K562 (cell line): ENCODE measurements at regions not wholly inside any gene's neighbourhood (a gene's known extent, or its start where the extent isn't known, plus 50 kb on each side); places are given as distances from the start of the nearest gene placed in this dataset.

Experiments used
- ETV1 ChIP-seq: fragments of 450-650 bp; conservative IDR thresholded peaks from 2 replicates; pipeline ENCODE4 v1.6.1; 2016; ENCODE audit warnings: missing genetic modification characterization, control low read depth, low read depth, missing compliant biosample characterization
- FIP1L1 ChIP-seq: fragments of 200-400 bp; formaldehyde crosslinking; IDR thresholded peaks from 2 replicates; pipeline ENCODE4 v1.6.1; 2018; ENCODE audit warnings: mild to moderate bottlenecking, low read depth, low read length; ENCODE audit not compliant: poor library complexity, severe bottlenecking
- GTF2F1 ChIP-seq: IDR thresholded peaks from 2 replicates; pipeline ENCODE4 v1.6.1; 2011; ENCODE audit warnings: low read depth, low read length, improper control_type of control experiment
- HCFC1 ChIP-seq: IDR thresholded peaks from 2 replicates; pipeline ENCODE4 v1.6.1; 2012; ENCODE audit warnings: low read depth, low read length, improper control_type of control experiment
- KLF6 ChIP-seq: fragments of 250-450 bp; sonication (Bioruptor Pico); IDR thresholded peaks from 2 replicates; pipeline ENCODE4 v1.4.0; 2020; ENCODE audit warnings: mild to moderate bottlenecking, moderate library complexity, borderline replicate concordance
- NCOA4 ChIP-seq: fragments of 450-650 bp; IDR thresholded peaks from 2 replicates; pipeline ENCODE4 v1.6.1; 2018; ENCODE audit warnings: mild to moderate bottlenecking; ENCODE audit not compliant: partially characterized antibody
- POLR2AphosphoS5 ChIP-seq: IDR thresholded peaks from 2 replicates; pipeline ENCODE4 v1.6.1; 2011; ENCODE audit warnings: mild to moderate bottlenecking, low read depth, low read length, moderate library complexity; ENCODE audit not compliant: control insufficient read depth, insufficient read depth
- POLR2G ChIP-seq: fragments of 200-400 bp; formaldehyde crosslinking; IDR thresholded peaks from 2 replicates; pipeline ENCODE4 v1.6.1; 2017; ENCODE audit warnings: low read depth, mild to moderate bottlenecking, antibody characterized with exemption, low read length, moderate library complexity
- SAFB ChIP-seq: fragments of 200-400 bp; formaldehyde crosslinking; IDR thresholded peaks from 2 replicates; pipeline ENCODE4 v1.6.1; 2017; ENCODE audit warnings: low read depth, low read length, borderline replicate concordance
- SNIP1 ChIP-seq: fragments of 450-650 bp; IDR thresholded peaks from 2 replicates; pipeline ENCODE4 v1.7.1; 2017; ENCODE audit warnings: low read depth, mild to moderate bottlenecking
- U2AF1 ChIP-seq: fragments of 200-400 bp; formaldehyde crosslinking; optimal IDR thresholded peaks from 2 replicates; pipeline ENCODE3; 2017; ENCODE audit warnings: mild to moderate bottlenecking, low read depth, low read length, moderate library complexity
- ZBTB40 ChIP-seq, 2 experiments: fragments of 450-650 bp in 1 of 2; sonication (generic) in 1 of 2; formaldehyde crosslinking in 1 of 2; IDR thresholded peaks; 2 replicates each; pipeline versions ENCODE4 v1.7.1 to v1.9.0; 2016 to 2022; ENCODE audit warnings: inconsistent platforms in 1 of 2, mild to moderate bottlenecking in 1 of 2, missing genetic modification reagents in 1 of 2
- ZFP36 ChIP-seq: fragments of 150-350 bp; IDR thresholded peaks from 2 replicates; pipeline ENCODE4 v1.6.1; 2018; ENCODE audit warnings: low read length, low read depth; ENCODE audit not compliant: partially characterized antibody
- ZMIZ1 ChIP-seq, 2 experiments: fragments of 150-350 bp in 1 of 2; IDR thresholded peaks; 2 replicates each; pipeline ENCODE4 v1.6.1; 2012 to 2016; ENCODE audit warnings: low read depth in 2 of 2, low read length in 2 of 2, mild to moderate bottlenecking in 1 of 2, moderate library complexity in 1 of 2
- ZNF408 ChIP-seq: fragments of 250-450 bp; sonication (Bioruptor Pico); IDR thresholded peaks from 2 replicates; pipeline ENCODE4 v1.4.0; 2020; ENCODE audit warnings: low read depth, mild to moderate bottlenecking, moderate library complexity
- ZNF561 ChIP-seq: fragments of 450-650 bp; formaldehyde crosslinking; conservative IDR thresholded peaks from 2 replicates; pipeline ENCODE4 v1.4.0; 2020; ENCODE audit warnings: mild to moderate bottlenecking, moderate library complexity

GRCh38 chr2:64854773-64855237 is 134.4 kb upstream of the SLC1A4 start (continued):
- TF ChIP-seq POLR2G (no peak), NCOA4 (no peak), SAFB (no peak), U2AF1 (no peak), ZFP36 (no peak), ZNF561 (CRISPR knock-in tag) (no peak), ETV1 (tag) (peak; percentile 77), ZNF408 (no peak), ZBTB40 (IDR thresholded peaks at IDR 0.05) (no peak), ZBTB40 (CRISPR knock-in tag; IDR thresholded peaks at IDR 0.05) (no peak), HCFC1 (peak; percentile 41; the same call in 1 of the 2 replicates), FIP1L1 (no peak), POLR2AphosphoS5 (no peak), ZMIZ1 (IDR thresholded peaks at IDR 0.05; ENCODE audit: low read depth in 2 of 2, low read length in 2 of 2) (no peak), GTF2F1 (no peak), KLF6 (CRISPR knock-in tag) (peak; percentile 82; the same call in 1 of the 2 replicates), SNIP1 (no peak)
